SKM-1 treated with dmso at 0.1 percent for 144 hours (cell line): ENCODE measurements at regions not wholly inside any gene's neighbourhood (a gene's known extent, or its start where the extent isn't known, plus 50 kb on each side); places are given as distances from the start of the nearest gene placed in this dataset.
"Not testable (repeated sequence)": the region's sequence is repeated elsewhere in the genome, so short reads cannot be mapped to it uniquely, and the experiment has no call there.

ENCODE experiments used
- DNase-seq: peaks from one replicate; lab custom pipeline; 2025; ENCODE audit not compliant: unreplicated experiment; lab: John Stamatoyannopoulos, UW

DNA sequence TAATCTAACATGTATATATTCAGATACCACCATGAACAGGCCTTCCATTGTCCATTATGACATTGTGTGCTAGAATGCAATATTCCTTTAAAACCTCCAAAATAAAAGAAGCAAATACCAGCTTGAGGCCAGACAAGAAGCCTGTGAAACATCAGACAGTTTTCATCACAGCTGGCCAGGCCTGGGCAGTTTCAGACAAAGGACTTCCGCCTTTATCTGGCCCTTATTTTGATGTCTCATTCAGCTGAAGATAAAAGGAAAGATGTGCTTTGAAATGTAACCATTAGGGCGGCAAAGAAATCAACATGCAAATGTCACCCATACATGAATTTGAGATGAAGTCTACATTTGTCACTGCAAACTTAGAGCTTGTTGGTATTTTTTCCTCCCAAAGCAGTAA lies 737.5 kb downstream of the KCNJ2 start:
- no peak for DNase-seq

DNA sequence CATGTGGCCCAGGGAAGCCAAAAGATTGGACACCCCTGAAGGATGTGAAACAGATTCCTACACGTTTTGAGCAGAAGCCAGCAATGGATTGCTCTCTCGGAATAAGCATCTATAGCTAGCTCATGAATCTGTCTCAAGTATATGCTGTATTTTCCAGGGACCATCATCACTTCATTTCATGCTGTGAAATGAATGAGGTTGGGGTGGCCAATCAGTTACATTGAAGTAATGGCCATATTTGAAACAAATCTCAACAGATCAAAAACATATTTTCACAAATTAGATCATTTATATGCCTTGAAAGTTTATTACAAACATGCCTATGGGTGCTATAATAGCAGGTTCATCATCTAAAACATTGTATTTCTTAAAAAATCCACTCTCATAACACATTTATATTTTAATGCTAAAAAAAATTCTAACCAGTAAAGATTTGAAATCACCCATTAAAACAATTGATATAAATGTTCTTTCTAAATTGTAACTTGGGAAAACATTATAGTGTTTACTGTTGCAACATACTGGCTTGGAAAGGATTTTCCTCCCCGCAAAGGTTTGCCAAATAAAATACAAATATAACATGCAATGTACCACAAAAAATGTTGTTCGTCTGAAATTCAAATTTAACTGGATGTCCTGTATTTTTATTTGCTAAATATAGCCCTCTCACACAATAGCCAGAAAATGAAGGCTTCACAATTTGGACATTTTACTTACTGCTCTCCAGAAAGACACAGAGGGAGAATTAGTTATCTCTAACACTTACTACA lies 743.6 kb downstream of the KCNJ2 start:
- no peak for DNase-seq

DNA sequence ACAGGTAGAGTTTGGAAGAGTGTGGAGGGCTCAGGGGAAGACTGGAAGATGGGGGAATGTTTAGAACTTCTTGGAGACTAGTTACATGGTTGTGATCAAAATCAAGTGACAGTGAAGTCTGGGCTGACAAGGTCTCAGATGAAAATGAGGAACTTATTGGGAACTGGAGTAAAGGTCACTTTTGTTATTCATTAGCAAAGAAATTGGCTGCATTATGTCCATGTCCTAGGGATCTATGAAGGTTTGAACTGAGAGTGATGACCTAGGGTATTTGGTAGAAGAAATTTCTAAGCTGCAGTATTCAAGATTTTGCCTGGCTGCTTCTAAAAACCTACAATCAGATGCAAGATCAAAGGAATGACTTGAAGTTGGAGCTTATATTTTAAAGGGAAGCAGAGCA lies 747.1 kb downstream of the KCNJ2 start:
- no peak for DNase-seq

DNA sequence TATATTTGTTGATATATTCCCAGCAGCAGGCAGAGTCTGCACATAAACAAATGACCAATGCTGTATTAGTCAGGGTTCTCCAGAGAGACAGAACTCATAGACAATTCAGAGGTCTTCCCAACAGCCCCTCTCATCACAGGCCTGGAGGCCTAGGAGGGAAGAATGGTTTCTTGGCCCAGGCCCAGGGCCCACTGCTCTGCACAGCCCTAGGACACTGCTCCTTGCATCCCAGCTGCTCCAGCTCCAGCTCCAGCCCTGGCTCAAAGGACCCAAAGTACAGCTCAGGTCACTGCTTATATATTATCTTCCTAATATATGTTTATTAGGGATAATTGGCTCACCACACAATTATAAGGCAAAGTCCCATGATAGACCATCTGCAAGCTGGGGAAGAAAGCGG lies 749.9 kb downstream of the KCNJ2 start:
- no peak for DNase-seq

DNA sequence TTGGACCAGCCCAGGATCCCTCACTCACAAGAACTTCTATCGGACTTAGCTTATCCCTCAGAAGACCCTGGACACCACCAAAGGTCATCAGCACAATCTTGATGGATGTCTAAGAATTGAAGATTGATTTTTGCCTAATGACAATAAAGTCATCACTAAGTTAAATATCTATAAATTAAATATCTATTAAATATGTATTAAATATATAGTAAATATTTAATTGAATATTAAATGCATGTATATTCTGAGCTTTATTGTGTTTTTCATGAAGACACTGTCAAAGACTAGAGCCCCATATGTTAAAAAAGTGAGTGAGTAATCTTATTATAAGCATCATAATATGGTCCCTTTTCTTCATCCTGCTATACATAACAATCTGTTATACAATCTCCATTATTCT lies 751.1 kb downstream of the KCNJ2 start:
- DNase-seq: no peak

DNA sequence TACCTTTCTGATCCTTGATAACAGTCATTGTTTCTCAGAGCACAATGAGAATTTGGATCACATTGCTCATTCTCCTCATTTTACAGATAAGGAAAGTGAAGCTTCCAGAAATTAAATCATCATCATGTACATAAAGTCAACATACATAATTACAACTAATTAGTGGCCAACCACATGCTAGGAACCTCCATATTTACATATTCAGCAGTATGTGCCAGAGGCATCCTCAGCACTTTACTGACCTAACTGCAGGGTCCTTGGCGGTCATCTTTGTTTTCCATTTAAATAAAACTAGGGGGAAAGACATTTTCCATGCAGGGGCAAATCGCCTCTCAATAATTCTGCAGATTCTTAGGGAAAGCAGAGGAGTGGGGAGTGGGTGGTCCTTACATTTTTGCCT lies 752.9 kb downstream of the KCNJ2 start:
- no peak for DNase-seq

DNA sequence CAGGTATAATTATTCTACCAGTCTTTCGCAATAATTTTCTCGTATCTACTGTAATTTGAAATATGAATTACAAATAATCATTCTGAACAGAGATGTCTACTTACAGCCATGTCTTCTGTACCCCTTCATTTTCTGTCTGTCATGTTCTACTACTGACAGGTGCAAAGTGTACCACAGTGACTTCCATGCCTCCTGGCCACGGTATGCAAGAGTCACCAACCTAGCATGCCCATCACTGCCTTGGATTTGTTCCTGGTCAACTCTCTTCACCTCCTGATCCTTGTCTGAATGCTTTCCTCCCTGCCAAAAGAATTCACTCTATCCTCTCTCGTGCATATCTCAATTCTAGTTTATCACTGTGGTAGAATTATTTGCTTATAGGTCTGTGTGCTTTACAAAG lies 755.4 kb downstream of the KCNJ2 start:
- no peak for DNase-seq

DNA sequence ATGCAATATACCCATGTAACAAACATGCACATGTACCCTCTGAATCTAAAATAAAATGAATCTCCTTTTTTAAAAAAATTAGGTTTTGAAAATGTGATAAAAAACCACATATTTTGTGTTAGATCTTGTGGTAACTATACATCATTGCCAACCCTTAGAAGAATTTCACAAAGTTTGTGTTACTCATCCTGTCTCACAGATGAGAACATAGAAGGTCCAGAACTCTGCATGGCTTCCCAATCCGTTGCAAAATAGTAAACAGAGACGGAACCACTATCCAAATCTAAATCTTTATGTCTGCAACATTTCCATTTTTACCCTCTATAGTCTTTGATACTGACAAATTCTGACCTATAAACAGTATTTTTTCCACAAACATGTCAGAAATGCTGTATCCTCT lies 759.9 kb downstream of the KCNJ2 start:
- DNase-seq: no peak

DNA sequence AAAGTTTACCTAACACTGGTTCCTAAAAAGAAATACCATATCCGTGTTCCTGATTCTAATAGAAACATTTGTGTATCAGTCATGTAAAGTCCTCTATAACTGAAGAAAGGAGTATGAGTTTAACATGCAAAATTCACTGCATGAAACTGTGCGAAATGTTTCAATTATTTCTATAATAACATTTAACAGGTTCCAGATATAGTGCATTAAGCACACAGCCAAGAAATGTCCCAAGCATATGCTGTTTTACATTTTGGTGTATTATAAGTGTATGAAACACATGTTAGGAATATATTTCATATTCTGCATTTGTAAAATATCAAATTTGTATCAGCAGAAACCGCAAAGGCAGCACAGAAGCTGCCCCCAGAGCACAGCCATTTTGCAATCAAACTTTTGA lies 764.9 kb downstream of the KCNJ2 start:
- no peak for DNase-seq

DNA sequence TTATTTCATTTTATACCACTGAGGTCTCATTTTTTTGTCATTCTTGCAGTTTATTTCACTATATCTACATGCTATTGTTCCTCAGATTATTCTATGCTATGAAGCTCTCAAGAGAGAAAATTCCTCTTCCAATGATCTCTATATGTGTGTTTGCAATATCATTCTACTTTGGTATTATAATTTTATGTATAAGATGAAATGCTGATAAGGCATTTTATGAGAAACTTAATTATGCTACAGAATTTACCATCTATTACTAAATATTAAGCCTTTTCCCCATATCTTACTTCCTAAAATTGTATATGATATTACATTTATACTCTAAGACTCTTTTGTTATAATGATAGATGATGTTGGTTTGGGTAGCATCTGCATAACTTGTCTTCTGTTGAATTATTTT lies 765.5 kb downstream of the KCNJ2 start:
- DNase-seq: no peak

DNA sequence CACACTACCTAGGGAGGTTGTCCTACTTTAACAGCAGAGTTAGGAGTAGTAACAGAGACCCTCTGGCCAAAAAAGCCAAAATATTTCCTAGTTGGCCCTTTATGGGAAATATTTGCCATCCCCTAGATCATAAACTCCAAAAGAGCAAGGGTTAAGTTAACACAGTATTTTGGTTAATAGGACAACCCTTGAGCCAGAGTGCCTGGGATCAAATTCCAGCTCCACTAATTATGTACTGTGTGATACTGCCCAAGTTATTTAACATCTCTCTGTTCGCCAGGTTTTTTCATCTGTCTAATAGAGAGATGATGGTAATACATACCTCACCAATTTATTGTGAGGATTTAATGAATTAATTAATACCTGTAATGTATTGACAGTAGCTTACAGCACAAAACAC lies 767.4 kb downstream of the KCNJ2 start:
- no peak for DNase-seq

DNA sequence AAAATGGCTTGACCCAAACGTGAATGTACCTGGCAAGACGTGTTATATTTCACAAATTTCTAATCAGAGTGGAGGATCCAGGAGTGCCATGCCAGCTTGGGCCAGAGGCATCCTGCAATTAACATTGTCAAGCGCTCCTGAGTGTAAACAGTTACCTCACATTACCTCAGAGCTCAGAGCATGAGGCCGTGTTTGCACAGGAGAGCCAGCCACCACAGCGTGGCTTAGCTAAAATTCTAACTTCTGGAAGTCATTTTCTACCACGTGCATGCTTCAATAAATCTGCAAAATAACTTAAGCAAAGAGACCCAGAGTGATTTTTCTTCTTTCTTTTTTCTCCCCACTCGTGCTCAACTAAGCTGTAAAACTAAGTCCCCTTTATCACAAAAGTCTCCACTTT lies 769.0 kb downstream of the KCNJ2 start:
- DNase-seq: no peak

DNA sequence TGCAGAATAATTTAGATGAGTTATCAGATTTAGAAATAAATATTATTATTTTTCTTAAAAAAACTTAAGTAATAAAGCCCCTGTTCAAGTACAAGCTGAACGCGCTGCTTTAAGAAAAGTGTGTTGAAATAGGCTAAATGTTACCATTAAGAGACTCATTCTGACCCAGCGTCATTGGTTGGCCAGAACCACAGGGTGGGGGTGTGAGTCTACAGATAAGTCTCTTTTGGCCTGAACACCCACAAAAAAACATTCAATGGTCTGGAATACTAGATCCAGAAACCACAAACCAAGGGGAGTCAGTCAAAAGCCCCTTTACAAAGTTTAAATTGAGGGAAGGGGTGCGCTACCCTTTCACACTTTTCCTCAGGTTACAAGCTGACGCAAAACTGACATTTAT lies 776.1 kb downstream of the KCNJ2 start:
- DNase-seq: no peak

DNA sequence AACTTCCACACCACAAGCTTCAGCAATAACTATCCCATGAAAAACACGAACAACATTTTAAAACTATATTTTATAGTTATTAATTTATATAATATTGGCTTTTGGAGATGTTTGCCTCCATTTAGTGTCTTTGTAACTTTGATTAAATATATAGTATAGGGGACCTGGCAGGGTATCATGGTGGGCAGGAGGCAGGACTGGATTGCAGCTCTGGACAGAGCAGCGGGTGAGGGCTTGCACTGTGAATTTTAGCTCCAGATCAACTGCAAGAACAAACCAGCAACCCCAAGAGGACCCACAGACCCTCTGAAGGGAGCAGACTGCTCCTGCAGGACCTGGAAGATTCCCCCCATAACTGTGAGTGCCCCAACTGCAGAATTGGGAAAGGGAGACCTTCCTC lies 777.9 kb downstream of the KCNJ2 start:
- DNase-seq: no peak

DNA sequence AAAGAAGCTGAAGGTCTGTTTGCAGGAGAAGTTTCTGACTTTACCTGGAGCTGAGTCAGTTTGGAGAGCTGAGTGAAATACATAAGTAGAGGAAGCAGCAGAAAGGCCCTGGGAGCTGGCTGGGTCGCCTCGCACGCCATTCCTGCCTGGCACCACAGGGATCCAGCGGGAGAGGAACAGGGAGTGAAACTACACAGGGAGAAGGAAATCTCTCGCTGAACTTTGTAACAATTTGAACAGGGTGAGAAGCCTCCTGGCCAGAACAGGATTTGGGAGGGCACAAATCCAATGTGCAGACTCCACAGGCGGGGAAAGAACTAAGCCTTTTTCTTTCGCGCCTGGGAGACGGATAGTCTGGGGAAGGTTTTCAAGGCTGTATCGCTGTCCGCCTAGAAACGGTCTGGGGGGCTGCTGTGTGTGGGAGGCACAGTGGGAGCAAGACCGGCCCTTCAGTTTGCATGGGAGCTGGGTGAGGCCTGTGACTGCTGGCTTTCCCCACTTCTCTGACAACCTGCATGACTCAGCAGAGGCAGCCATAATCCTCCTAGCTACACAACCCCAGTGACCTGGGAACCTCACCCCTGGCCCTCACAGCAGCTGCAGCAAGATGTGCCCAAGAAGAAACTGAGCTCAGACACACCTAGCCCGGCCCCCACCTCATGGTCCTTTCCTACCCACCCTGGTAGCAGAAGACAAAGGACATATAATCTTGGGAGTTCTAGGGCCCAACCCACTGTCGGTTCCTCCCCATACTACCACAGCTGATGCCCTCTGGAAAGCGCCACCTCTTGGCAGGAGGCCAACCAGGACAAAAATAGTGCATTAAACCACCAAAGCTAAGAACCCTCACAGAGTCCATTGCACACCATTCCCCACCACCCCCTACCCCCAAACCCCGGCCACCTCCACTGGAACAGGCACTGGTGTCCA lies 778.6 kb downstream of the KCNJ2 start:
- no peak for DNase-seq

DNA sequence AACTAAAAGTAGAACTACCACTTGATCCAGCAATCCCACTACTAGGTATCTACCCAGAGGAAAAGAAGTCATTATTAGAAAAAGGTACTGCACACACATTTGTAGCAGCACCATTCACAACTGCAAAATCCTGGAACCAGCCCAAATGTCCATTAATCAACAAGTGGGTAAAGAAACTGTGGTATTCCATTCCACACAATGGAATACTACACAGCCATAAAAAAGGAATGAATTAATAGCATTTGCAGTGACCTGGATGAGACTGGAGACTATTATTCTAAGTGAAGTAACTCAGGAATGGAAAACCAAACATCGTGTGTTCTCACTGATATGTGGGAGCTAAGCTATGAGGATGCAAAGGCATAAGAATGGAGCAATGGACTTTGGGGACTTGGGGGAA lies 783.8 kb downstream of the KCNJ2 start:
- DNase-seq: not testable (repeated sequence)

DNA sequence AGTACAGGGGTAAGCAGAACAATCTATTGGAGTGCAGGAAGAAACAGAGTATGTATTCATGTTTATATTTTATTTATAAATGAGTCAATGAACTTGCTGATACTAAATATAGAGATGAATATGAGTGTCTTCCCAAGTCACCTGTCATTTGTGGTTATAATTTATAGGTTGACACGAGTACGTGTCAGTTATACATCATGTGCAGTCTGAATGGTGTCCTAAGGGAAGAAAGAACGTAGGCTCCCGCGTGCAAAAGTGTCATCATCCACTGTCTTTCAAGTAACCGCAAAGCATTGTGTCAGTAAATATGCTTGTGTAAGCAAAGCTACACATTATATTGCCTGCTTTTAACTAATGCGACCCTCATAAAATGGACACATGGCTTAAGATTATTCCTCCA lies 786.1 kb downstream of the KCNJ2 start:
- no peak for DNase-seq

DNA sequence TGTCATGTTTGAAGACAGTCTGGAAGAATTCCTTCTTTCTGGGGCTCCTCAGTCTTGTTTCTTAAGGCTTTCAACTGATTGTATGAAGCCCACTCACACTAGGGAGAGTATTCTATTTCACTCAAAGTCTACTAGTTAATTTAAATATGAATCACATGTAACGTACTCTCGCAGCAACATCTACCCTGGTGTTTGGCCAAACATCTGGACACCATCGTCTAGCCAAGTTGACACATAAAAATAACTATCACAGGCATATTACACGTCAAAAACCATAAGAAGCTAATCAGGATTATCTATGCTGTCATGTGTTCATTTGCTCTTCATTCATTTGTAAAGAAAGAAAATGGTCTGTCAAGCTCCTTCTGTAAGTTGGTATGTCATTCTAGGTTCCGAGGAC lies 787.4 kb downstream of the KCNJ2 start:
- DNase-seq: no peak

DNA sequence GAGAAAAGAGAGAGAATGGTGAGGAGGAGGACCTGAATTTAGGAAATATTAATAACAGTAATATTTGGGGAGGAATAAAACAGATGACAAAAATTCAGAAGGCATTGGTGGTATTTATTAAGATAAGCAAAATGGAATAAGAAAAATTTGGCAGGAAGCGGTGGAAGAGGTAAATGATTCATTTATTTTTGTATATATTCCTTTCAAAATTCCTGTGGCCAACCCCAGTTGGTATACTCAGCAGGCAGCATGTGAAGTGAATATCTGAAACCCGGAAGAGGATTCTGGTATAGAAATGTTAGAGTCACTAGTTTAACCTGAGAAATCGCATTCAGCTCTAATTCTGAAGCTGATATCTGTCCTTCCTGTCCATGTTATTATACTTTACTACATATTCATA lies 792.0 kb downstream of the KCNJ2 start:
- DNase-seq: no peak

DNA sequence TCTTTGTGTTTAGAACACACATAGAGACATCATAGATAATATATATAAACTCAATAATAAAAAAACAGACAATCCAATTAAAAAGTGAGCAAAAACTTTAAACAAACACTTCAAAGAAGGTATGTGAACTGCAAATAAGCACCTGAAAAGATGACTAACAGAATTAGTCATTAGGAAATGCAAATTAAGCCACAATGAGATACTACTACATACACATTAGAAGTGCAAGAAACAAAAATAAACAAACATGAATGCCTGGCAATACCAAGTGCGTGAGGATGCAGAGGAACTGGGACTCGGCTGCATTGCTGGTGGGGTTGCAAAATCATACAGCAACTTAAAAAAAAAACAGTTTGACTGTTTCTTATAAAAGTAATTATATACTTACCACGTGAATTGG lies 799.0 kb downstream of the KCNJ2 start:
- no peak for DNase-seq

DNA sequence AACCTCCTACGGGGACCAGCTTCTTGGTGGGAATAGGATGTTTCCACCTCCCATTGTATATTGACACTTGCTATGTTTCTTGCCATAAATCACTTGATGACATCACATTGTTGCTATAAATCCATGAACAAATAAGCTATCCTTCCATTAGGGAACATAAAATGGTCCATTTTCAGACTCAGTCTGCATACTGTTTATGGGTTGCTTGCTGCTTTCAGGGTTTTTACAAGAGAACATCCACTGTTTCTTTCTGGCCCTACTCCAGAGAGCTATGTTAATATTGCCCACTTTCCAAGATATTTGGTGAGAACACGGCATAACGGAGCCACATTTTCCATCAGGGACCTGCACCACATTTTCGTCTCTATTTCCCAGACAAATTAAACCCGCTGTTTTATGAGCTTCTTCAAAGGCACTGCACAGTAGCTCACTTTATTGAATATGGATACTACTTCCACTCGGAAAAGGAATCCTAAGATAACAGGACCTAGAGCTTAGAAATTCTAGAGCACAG lies 800.2 kb downstream of the KCNJ2 start:
- DNase-seq: no peak

DNA sequence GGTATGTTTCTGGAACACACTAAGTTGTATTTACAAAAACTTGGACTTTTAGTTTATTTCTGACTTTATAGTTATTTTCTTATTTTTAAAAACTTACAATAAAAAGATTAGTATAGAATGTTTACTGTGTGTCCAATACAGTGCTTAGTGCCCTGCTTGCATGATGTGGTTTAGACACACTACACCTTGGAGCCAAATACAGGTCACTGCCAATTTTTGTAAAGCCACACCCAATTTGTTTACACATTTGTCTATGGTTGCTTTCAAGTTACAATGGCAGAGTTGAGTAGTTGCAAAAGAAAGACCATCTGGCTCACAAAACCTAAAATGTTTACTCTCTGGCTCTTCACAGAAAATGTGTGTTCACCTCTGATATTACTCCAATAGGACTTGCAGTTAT lies 807.1 kb downstream of the KCNJ2 start:
- DNase-seq: no peak
